ENCODE measurements at regions not wholly inside any gene's neighbourhood (a gene's known extent, or its start where the extent isn't known, plus 50 kb on each side); places are given as distances from the start of the nearest gene placed in this dataset.

DNA sequence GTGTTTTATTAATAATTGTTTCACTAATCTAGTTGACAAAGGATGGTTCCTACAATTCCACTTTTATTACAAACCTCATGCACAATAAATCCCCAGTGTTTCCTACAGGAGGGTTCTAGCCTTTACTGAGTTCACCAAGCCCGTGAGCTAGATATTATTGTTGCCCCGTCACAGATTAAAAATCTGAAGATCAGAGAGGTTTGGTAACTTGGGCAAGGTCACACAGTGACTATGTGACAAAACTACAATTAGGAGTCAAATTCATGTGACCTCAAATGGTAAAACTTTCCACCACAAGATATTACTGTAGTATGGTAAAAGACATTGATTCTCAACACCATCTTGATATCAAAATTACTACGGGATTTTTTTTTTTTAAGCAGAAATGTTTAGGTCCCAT is 124.6 kb downstream of the BTC start:
- Mint-ChIP-seq H3K4me1 (no peaks in the 10 kb centered on the region), H3K27ac (no peak overlapping the region), H3K4me3 (no peak overlapping the region), H3K9me3 (no peaks in the 10 kb centered on the region), H3K27me3 (peaks cover 0 to 8% of the 10 kb centered on the region in 2 donors), H3K36me3 (no peaks in the 10 kb centered on the region)
- H3K27ac ChIP-seq (ENCODE audit: low read depth, low read length): no peak overlapping the region
- no peak for DNase-seq
- intact Hi-C loops (cut with micrococcal nuclease): loop anchor here (5.0 kb wide), 1 partner anchor 137 kb away; no protein-coding TSS in a partner anchor
- no peaks in the 10 kb centered on the region for H3K27me3 ChIP-seq (ENCODE audit: insufficient read depth, low read length)
- POLR2A ChIA-PET (ENCODE audit: partially characterized antibody): no interaction called here
- CTCF ChIA-PET (ENCODE audit: partially characterized antibody): interaction anchor here (0.6 to 0.9 kb wide), 2 partner anchors 46 to 292 kb away, joined by 3 read pairs; no protein-coding TSS in a partner anchor
- H3K36me3 ChIP-seq (ENCODE audit: insufficient read depth, low read length): no peaks in the 10 kb centered on the region
- H3K4me3 ChIP-seq (ENCODE audit: low read length in 2 of 2): no peak overlapping the region
- no peaks in the 10 kb centered on the region for H3K9me3 ChIP-seq (ENCODE audit: control insufficient read depth in 1 of 2, low read length in 2 of 2)
- no peaks in the 10 kb centered on the region for H3K4me1 ChIP-seq (ENCODE audit: insufficient read depth, low read length)

GRCh38 chr4:74670583-74670982 is 123.7 kb downstream of the BTC start:
- no peak overlapping the region for H3K27ac ChIP-seq (ENCODE audit: low read depth, low read length)
- no peaks in the 10 kb centered on the region for H3K27me3 ChIP-seq (ENCODE audit: insufficient read depth, low read length)
- no peak overlapping the region for H3K4me3 Mint-ChIP-seq
- ChIA-PET POLR2A (ENCODE audit: partially characterized antibody) (no interaction called here), CTCF (ENCODE audit: partially characterized antibody) (interaction anchor here (0.9 to 1.8 kb wide), 3 partner anchors 292 to 300 kb away, joined by 3 to 9 read pairs (median 5); no protein-coding TSS in a partner anchor)
- no peaks in the 10 kb centered on the region for H3K9me3 ChIP-seq (ENCODE audit: control insufficient read depth in 1 of 2, low read length in 2 of 2)
- no peak overlapping the region for H3K27ac Mint-ChIP-seq
- H3K4me1 Mint-ChIP-seq: peaks cover 0 to 2% (median under 1%) of the 10 kb centered on the region in 4 donors
- H3K9me3 Mint-ChIP-seq: no peaks in the 10 kb centered on the region
- no peak for DNase-seq
- peaks cover 0 to 5% of the 10 kb centered on the region in 2 donors for H3K27me3 Mint-ChIP-seq
- no peaks in the 10 kb centered on the region for H3K36me3 Mint-ChIP-seq
- intact Hi-C loops (cut with micrococcal nuclease): loop anchor here (5.0 kb wide), 1 partner anchor 138 kb away; no protein-coding TSS in a partner anchor
- H3K4me3 ChIP-seq (ENCODE audit: low read length in 2 of 2): no peak overlapping the region
- H3K36me3 ChIP-seq (ENCODE audit: insufficient read depth, low read length): no peaks in the 10 kb centered on the region
- no peaks in the 10 kb centered on the region for H3K4me1 ChIP-seq (ENCODE audit: insufficient read depth, low read length)

DNA sequence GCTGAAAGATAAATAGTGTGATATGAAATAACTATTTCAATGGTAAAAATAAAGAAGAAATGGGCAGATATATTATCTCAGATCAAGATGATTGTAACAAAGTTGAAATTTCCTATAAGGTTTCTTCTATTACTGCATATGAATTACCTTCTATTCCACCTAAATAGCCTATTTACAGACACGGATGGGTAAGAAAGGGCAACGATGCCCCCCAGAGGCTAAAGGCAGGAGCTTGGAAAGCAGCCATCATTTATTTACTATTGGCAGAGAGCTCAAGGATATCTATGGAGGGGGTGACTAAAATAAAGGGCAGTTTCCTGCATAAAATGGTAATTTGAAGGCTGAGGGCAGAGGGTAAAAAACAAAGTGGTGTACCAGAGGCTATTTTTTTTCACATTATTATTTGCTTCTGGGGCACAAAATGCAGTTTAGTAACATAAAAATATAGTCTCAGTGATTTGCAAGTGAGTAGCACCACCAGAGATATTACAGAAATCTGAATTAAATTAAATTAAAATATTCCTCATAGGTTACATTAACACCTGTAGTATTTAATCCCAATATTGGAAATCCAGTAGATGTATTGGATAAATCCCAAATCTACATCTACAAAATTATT is 123.1 kb downstream of the BTC start:
- Histone ChIP-seq H3K9me3 (ENCODE audit: control insufficient read depth in 1 of 2, low read length in 2 of 2) (no peaks in the 10 kb centered on the region), H3K36me3 (ENCODE audit: insufficient read depth, low read length) (no peaks in the 10 kb centered on the region), H3K4me3 (ENCODE audit: low read length in 2 of 2) (no peak overlapping the region), H3K27me3 (ENCODE audit: insufficient read depth, low read length) (no peaks in the 10 kb centered on the region), H3K4me1 (ENCODE audit: insufficient read depth, low read length) (no peaks in the 10 kb centered on the region), H3K27ac (ENCODE audit: low read depth, low read length) (no peak overlapping the region)
- Mint-ChIP-seq H3K36me3 (no peaks in the 10 kb centered on the region), H3K4me3 (no peak overlapping the region), H3K27me3 (peaks cover 0 to 5% of the 10 kb centered on the region in 2 donors), H3K9me3 (no peaks in the 10 kb centered on the region), H3K27ac (no peak overlapping the region), H3K4me1 (peaks cover 0 to 4% (median 3%) of the 10 kb centered on the region in 4 donors)
- peak in 4 of 5 donors; percentile 24 to 50 (median 34) for DNase-seq
- ChIA-PET POLR2A (ENCODE audit: partially characterized antibody) (no interaction called here), CTCF (ENCODE audit: partially characterized antibody) (interaction anchor here (0.7 to 1.8 kb wide), 6 partner anchors 138 to 301 kb away, joined by 3 to 9 read pairs (median 4); no protein-coding TSS in a partner anchor)
- intact Hi-C loops (cut with micrococcal nuclease): loop anchor here (1.0 to 5.0 kb wide), 6 partner anchors 48 to 443 kb away; no protein-coding TSS in a partner anchor

DNA sequence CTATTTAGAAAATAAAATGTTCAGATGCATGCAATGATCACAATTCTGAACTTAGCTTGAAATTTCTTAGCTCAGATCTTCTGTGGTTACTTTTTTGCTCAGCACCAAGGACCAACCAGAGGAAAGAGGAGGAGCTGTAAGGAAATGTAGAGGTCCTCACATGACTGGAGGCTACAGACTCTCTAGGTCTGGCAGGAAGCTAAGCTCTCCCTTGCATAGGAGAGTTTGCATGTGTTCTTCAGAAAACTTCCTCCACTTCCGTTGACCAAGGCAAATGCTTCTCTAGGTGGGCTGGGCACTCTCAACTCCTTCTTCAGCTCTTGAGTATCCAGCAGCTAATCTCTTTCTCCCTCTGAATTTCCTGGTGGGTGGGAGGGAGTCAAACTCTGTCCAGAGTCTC is 119.6 kb downstream of the BTC start:
- H3K36me3 Mint-ChIP-seq: no peaks in the 10 kb centered on the region
- Histone ChIP-seq H3K27ac (ENCODE audit: low read depth, low read length) (no peak overlapping the region), H3K27me3 (ENCODE audit: insufficient read depth, low read length) (no peaks in the 10 kb centered on the region), H3K9me3 (ENCODE audit: control insufficient read depth in 1 of 2, low read length in 2 of 2) (no peaks in the 10 kb centered on the region), H3K4me3 (ENCODE audit: low read length in 2 of 2) (no peak overlapping the region), H3K36me3 (ENCODE audit: insufficient read depth, low read length) (no peaks in the 10 kb centered on the region), H3K4me1 (ENCODE audit: insufficient read depth, low read length) (no peaks in the 10 kb centered on the region)
- intact Hi-C loops (cut with micrococcal nuclease): loop anchor here (1.0 to 5.0 kb wide), 5 partner anchors 142 to 486 kb away; no protein-coding TSS in a partner anchor
- no peak overlapping the region for H3K27ac Mint-ChIP-seq
- no peak overlapping the region for H3K4me3 Mint-ChIP-seq
- H3K4me1 Mint-ChIP-seq: peaks cover 0 to 4% (median 3%) of the 10 kb centered on the region in 4 donors
- ChIA-PET POLR2A (ENCODE audit: partially characterized antibody) (no interaction called here), CTCF (ENCODE audit: partially characterized antibody) (interaction anchor here (0.8 to 2.5 kb wide), 8 partner anchors 10 to 446 kb away, joined by 3 to 14 read pairs (median 4); no protein-coding TSS in a partner anchor)
- no peaks in the 10 kb centered on the region for H3K9me3 Mint-ChIP-seq
- DNase-seq: no peak
- peaks cover 0 to 5% of the 10 kb centered on the region in 2 donors for H3K27me3 Mint-ChIP-seq

DNA sequence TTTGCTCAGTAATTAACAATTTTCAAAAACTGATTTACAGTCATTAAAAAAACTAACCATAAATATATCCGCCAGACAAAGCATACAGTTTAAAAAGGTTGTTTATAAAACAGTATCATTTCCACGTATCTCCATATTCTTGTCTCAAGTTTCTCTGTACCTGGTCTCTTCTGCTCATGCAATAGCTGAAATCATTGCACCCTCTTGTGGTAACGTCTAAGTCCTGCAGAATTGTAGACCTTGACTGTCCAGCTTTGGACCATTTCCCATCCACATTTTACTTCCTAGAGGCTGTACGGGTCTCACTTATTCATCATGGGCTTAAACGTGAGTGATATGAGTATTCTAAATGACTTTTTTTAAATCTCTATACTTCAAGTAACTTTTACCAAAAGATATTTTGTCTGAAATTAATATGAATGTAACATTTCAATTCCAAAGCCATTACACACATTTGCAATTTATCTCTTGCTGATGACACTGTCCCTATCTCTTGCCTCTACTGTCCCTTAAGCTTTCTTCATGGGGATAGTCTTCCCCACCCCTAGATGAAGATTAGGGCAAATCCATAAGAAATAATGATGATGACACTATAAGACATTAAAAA is 118.5 kb downstream of the BTC start:
- POLR2A ChIA-PET (ENCODE audit: partially characterized antibody): no interaction called here
- peak in 4 of 5 donors; percentile 12 to 28 (median 20) for DNase-seq

DNA sequence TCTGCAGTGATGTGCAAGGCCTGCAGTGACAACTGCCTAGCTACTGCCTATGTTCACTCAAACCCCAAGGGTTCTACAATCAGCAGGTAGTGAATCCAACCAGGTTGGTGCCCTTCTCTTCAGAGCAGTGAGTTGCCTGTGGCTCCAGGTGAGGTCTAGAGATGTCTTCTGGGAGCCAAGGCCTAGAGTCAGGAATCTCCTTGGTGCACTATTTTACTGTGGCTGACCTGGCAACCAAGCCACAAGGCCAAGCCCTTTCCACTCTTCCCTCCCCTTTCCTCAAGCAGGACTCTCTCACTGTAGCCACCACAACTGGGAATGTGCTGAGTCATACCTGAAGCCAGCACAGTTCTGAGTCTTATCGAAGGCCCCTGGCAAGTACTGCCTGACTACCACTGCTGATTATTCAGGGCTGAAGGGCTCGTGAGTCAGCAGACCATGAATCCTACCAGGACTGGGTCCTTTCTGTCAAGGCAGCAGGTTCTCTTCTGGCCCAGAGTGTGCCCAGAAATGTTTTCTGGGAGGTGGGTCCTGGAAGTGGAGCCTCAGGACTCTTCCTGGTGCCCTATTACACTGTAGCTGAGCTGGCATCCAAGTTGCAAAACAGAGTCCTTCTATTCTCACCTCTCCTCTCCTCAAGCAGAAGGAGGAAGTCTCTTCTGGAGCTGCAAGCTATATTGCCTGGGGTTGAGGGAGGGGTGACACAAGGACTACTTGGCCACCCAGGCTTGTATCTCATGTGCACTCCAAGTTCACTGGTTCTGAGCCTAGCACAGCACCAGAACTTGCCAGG is 111.6 kb downstream of the BTC start:
- H3K27me3 Mint-ChIP-seq: peaks cover 14 to 21% of the 10 kb centered on the region in 2 donors
- no peaks in the 10 kb centered on the region for H3K36me3 Mint-ChIP-seq
- CTCF ChIA-PET (ENCODE audit: partially characterized antibody): no interaction called here
- Histone ChIP-seq H3K36me3 (ENCODE audit: insufficient read depth, low read length) (no peaks in the 10 kb centered on the region), H3K9me3 (ENCODE audit: control insufficient read depth in 1 of 2, low read length in 2 of 2) (no peaks in the 10 kb centered on the region), H3K27me3 (ENCODE audit: insufficient read depth, low read length) (no peaks in the 10 kb centered on the region), H3K4me1 (ENCODE audit: insufficient read depth, low read length) (no peaks in the 10 kb centered on the region), H3K27ac (ENCODE audit: low read depth, low read length) (no peak overlapping the region), H3K4me3 (ENCODE audit: low read length in 2 of 2) (no peak overlapping the region)
- POLR2A ChIA-PET (ENCODE audit: partially characterized antibody): no interaction called here
- no peak for DNase-seq
- H3K9me3 Mint-ChIP-seq: peaks cover 0 to 8% (median 1%) of the 10 kb centered on the region in 8 donors
- no peak overlapping the region for H3K4me3 Mint-ChIP-seq
- intact Hi-C loops (cut with micrococcal nuclease): no loop called here
- no peaks in the 10 kb centered on the region for H3K4me1 Mint-ChIP-seq
- H3K27ac Mint-ChIP-seq: no peak overlapping the region

More for the DNA sequence above, 118.5 kb downstream of the BTC start:
- Histone ChIP-seq H3K27ac (ENCODE audit: low read depth, low read length) (no peak overlapping the region), H3K4me1 (ENCODE audit: insufficient read depth, low read length) (no peaks in the 10 kb centered on the region), H3K36me3 (ENCODE audit: insufficient read depth, low read length) (no peaks in the 10 kb centered on the region), H3K9me3 (ENCODE audit: control insufficient read depth in 1 of 2, low read length in 2 of 2) (no peaks in the 10 kb centered on the region), H3K27me3 (ENCODE audit: insufficient read depth, low read length) (no peaks in the 10 kb centered on the region), H3K4me3 (ENCODE audit: low read length in 2 of 2) (no peak overlapping the region)
- Mint-ChIP-seq H3K27me3 (peaks cover 2 to 6% of the 10 kb centered on the region in 2 donors), H3K36me3 (no peaks in the 10 kb centered on the region), H3K4me3 (peak overlapping the region in 2 of 8 donors; percentile 2 to 5), H3K27ac (no peak overlapping the region), H3K9me3 (peaks cover 0 to 6% (median 0%) of the 10 kb centered on the region in 8 donors), H3K4me1 (peaks cover 0 to 4% (median 3%) of the 10 kb centered on the region in 4 donors)
- CTCF ChIA-PET (ENCODE audit: partially characterized antibody): interaction anchor here (0.8 to 2.5 kb wide), 10 partner anchors 11 to 447 kb away, joined by 3 to 14 read pairs (median 4); no protein-coding TSS in a partner anchor
- intact Hi-C loops (cut with micrococcal nuclease): loop anchor here (1.0 to 2.0 kb wide), 4 partner anchors 298 to 487 kb away; no protein-coding TSS in a partner anchor

Data from CD4-positive, alpha-beta memory T cell (primary cell).